ENCODE measurements at regions not wholly inside any gene's neighbourhood (a gene's known extent, or its start where the extent isn't known, plus 50 kb on each side); places are given as distances from the start of the nearest gene placed in this dataset.

GRCh38 chr7:156196649-156197048 is 384.4 kb upstream of the SHH start:
- no peak overlapping the region for H3K27ac ChIP-seq
- no peaks in the 10 kb centered on the region for H3K27me3 ChIP-seq (ENCODE audit: low read depth)
- H3K9me3 ChIP-seq = no peaks in the 10 kb centered on the region
- intact Hi-C loops (cut with DNase I) = no loop called here
- DNase-seq (no peak), ATAC-seq (no peak)
- H3K4me3 ChIP-seq = no peak overlapping the region
- H3K36me3 ChIP-seq = no peaks in the 10 kb centered on the region
- TF ChIP-seq CTCF (IDR thresholded peaks at IDR 0.05) = no peak
- H3K4me1 ChIP-seq = no peaks in the 10 kb centered on the region

- no peak overlapping the region for H3K4me3 ChIP-seq
- no peaks in the 10 kb centered on the region for H3K9me3 ChIP-seq
- intact Hi-C loops (cut with DNase I) = no loop called here
- no peaks in the 10 kb centered on the region for H3K36me3 ChIP-seq
- no peaks in the 10 kb centered on the region for H3K27me3 ChIP-seq (ENCODE audit: low read depth)
- DNase-seq = no peak
- no peak overlapping the region for H3K27ac ChIP-seq
- ATAC-seq = no peak
- TF ChIP-seq CTCF (IDR thresholded peaks at IDR 0.05) = no peak
- no peaks in the 10 kb centered on the region for H3K4me1 ChIP-seq
These were observed 383.0 kb upstream of the SHH start for GRCh38 chr7:156195276-156195675.

- DNase-seq (no peak), ATAC-seq (no peak)
- Histone ChIP-seq H3K4me1 (no peaks in the 10 kb centered on the region), H3K4me3 (no peak overlapping the region), H3K9me3 (no peaks in the 10 kb centered on the region), H3K36me3 (no peaks in the 10 kb centered on the region), H3K27me3 (ENCODE audit: low read depth) (no peaks in the 10 kb centered on the region), H3K27ac (no peak overlapping the region)
- intact Hi-C loops (cut with DNase I) = no loop called here
- TF ChIP-seq CTCF (IDR thresholded peaks at IDR 0.05) = no peak
These were observed 382.6 kb upstream of the SHH start for GRCh38 chr7:156194813-156195212.

- no peaks in the 10 kb centered on the region for H3K27me3 ChIP-seq (ENCODE audit: low read depth)
- no peaks in the 10 kb centered on the region for H3K4me1 ChIP-seq
- intact Hi-C loops (cut with DNase I) = no loop called here
- H3K4me3 ChIP-seq = no peak overlapping the region
- H3K9me3 ChIP-seq = no peaks in the 10 kb centered on the region
- no peak for DNase-seq
- ATAC-seq = no peak
- TF ChIP-seq CTCF (IDR thresholded peaks at IDR 0.05) = no peak
- no peaks in the 10 kb centered on the region for H3K36me3 ChIP-seq
- no peak overlapping the region for H3K27ac ChIP-seq
These were observed 380.7 kb upstream of the SHH start for GRCh38 chr7:156192921-156193320.

GRCh38 chr7:156191090-156191489 is 378.8 kb upstream of the SHH start:
- peak in 1 of 2 donors; percentile 37 for ATAC-seq
- H3K4me3 ChIP-seq = no peak overlapping the region
- no peak for TF ChIP-seq CTCF (IDR thresholded peaks at IDR 0.05)

GRCh38 chr7:156185076-156185475 is 372.8 kb upstream of the SHH start:
- no peaks in the 10 kb centered on the region for H3K4me1 ChIP-seq
- H3K36me3 ChIP-seq = no peaks in the 10 kb centered on the region
- TF ChIP-seq CTCF (IDR thresholded peaks at IDR 0.05) = no peak
- DNase-seq = no peak
- H3K4me3 ChIP-seq = no peak overlapping the region
- intact Hi-C loops (cut with DNase I) = no loop called here
- no peak overlapping the region for H3K27ac ChIP-seq
- no peaks in the 10 kb centered on the region for H3K9me3 ChIP-seq
- ATAC-seq = no peak
- peaks cover 4% of the 10 kb centered on the region for H3K27me3 ChIP-seq (ENCODE audit: low read depth)

More at GRCh38 chr7:156191090-156191489, 378.8 kb upstream of the SHH start:
- Histone ChIP-seq H3K27ac (no peak overlapping the region), H3K27me3 (ENCODE audit: low read depth) (no peaks in the 10 kb centered on the region), H3K4me1 (no peaks in the 10 kb centered on the region), H3K9me3 (no peaks in the 10 kb centered on the region), H3K36me3 (no peaks in the 10 kb centered on the region)
- intact Hi-C loops (cut with DNase I) = no loop called here
- DNase-seq = no peak

Measured in lower lobe of right lung (tissue), 2 donors.